Panc1 (cell line): ENCODE measurements at regions not wholly inside any gene's neighbourhood (a gene's known extent, or its start where the extent isn't known, plus 50 kb on each side); places are given as distances from the start of the nearest gene placed in this dataset.
A peak's percentile ranks its signal among the peaks of the same experiment; 100 is the strongest.
"Not testable (repeated sequence)": the region's sequence is repeated elsewhere in the genome, so short reads cannot be mapped to it uniquely, and the experiment has no call there.

Experiments
- ATAC-seq: fragments of 200-7000 bp; cut with Tn5 transposase; 2 replicates; pipeline ENCODE4 v1.9.1; 2020; ENCODE audit warnings: mild to moderate bottlenecking, moderate library complexity
- BruUV-seq: library from RNA; stranded (reverse); fragments of 400-500 nt; replicated peaks from 2 replicates; lab custom pipeline; 2021; lab: Mats Ljungman, UMichigan
- CTCF ChIA-PET: fragments of 300-600 bp; sonication (Branson Sonifier 250); formaldehyde crosslinking; loops from one replicate; lab custom pipeline; 2022; ENCODE audit warnings: antibody characterized with exemption; lab: Charles Lee
- POLR2A ChIA-PET: fragments of 300-600 bp; sonication (Branson Sonifier 250); formaldehyde crosslinking; loops from one replicate; lab custom pipeline; 2022; ENCODE audit warnings: antibody characterized with exemption; lab: Charles Lee
- DNase-seq: peaks from one replicate; pipeline ENCODE4 v3.0.0-alpha.2; 2010; ENCODE audit warnings: low read depth, low spot score
- H3K27ac ChIP-seq: 2 replicates; pipeline ENCODE4 v1.5.1; 2011; ENCODE audit warnings: mild to moderate bottlenecking, low read length, inconsistent platforms
- H3K27me3 ChIP-seq: fragments of 200-500 bp; sonication (Bioruptor generic); 2 replicates; pipeline ENCODE4 v1.6.0; 2014; ENCODE audit warnings: low read length, inconsistent platforms; ENCODE audit not compliant: control insufficient read depth, insufficient read depth
- H3K36me3 ChIP-seq: fragments of 200-500 bp; sonication (Bioruptor generic); 2 replicates; pipeline ENCODE4 v1.5.1; 2014; ENCODE audit warnings: inconsistent platforms, mild to moderate bottlenecking, low read length, moderate library complexity; ENCODE audit not compliant: control insufficient read depth, insufficient read depth
- H3K4me1 ChIP-seq: 2 replicates; pipeline ENCODE4 v1.5.1; 2011; ENCODE audit warnings: inconsistent platforms, mild to moderate bottlenecking, low read length, moderate library complexity; ENCODE audit not compliant: control insufficient read depth, insufficient read depth
- H3K4me3 ChIP-seq, 2 experiments: 2 replicates each; pipeline ENCODE4 v1.5.1; 2011 to 2012; ENCODE audit warnings: low read depth in 2 of 2, low read length in 2 of 2, mild to moderate bottlenecking in 2 of 2, inconsistent platforms in 1 of 2, moderate library complexity in 1 of 2
- H3K9me3 ChIP-seq: fragments of 200-500 bp; sonication (Bioruptor generic); 2 replicates; pipeline ENCODE4 v1.5.1; 2014; ENCODE audit warnings: low read depth, mild to moderate bottlenecking, inconsistent platforms, low read length, moderate library complexity; ENCODE audit not compliant: control insufficient read depth, insufficient read depth
- CTCF ChIP-seq: fragments of 450-650 bp; IDR thresholded peaks from 2 replicates; pipeline ENCODE4 v1.5.1; 2017; ENCODE audit warnings: mild to moderate bottlenecking
- POLR2AphosphoS5 ChIP-seq: IDR thresholded peaks from 2 replicates; pipeline ENCODE4 v1.6.1; 2012; ENCODE audit warnings: mild to moderate bottlenecking, low read depth, low read length, moderate library complexity
- REST ChIP-seq, 2 experiments: IDR thresholded peaks; 2 replicates each; pipeline ENCODE4 v1.6.1; 2011 to 2012; ENCODE audit warnings: low read depth in 2 of 2, control low read depth in 1 of 2, low read length in 1 of 2, mild to moderate bottlenecking in 1 of 2, moderate library complexity in 1 of 2; ENCODE audit not compliant: insufficient read depth in 1 of 2
- SIN3A ChIP-seq: IDR thresholded peaks from 2 replicates; pipeline ENCODE4 v1.6.1; 2012; ENCODE audit warnings: low read depth, mild to moderate bottlenecking, low read length, moderate library complexity, borderline replicate concordance; ENCODE audit not compliant: insufficient read depth
- TCF7L2 ChIP-seq: IDR thresholded peaks from 2 replicates; pipeline ENCODE4 v1.6.1; 2011; ENCODE audit warnings: mild to moderate bottlenecking, low read depth, low read length, inconsistent platforms
- in situ Hi-C: cut with HindIII; loops from 2 replicates; pipeline ENCODE4 v1.10.0; 2016; ENCODE audit warnings: low sequenced_read_pairs, low pct_unique_long_range_greater_than_20kb
- intact Hi-C: fragments of 100-400 bp; cut with micrococcal nuclease; formaldehyde crosslinking; loops from one replicate; pipeline ENCODE4 v1.10.0; 2022; ENCODE audit not compliant: unreplicated experiment

GRCh38 chr22:45090497-45090910, 73.2 kb upstream of the NUP50 start:
- ATAC-seq (peak; percentile 92), DNase-seq (no peak)
- no peak for TF ChIP-seq CTCF
- no peak for TF ChIP-seq SIN3A
- intact Hi-C loops (loop anchor here (5.0 kb wide), 1 partner anchor 268 kb away; no protein-coding TSS in a partner anchor), in situ Hi-C loops (no loop called here)
- Histone ChIP-seq H3K4me3 (no peak overlapping the region), H3K27ac (no peak overlapping the region), H3K36me3 (no peaks in the 10 kb centered on the region), H3K9me3 (no peaks in the 10 kb centered on the region), H3K27me3 (no peaks in the 10 kb centered on the region), H3K4me1 (no peaks in the 10 kb centered on the region; the same call in 1 of the 2 replicates)
- ChIA-PET POLR2A (no interaction called here), CTCF (interaction anchor here (0.6 kb wide), 1 partner anchor 112 kb away, joined by 3 read pairs; no protein-coding TSS in a partner anchor)
- no TSS peak for BruUV-seq

- ChIA-PET CTCF (no interaction called here), POLR2A (no interaction called here)
- no peaks in the 10 kb centered on the region; the same call in 1 of the 2 replicates for H3K4me1 ChIP-seq
- no peaks in the 10 kb centered on the region for H3K36me3 ChIP-seq
- no peaks in the 10 kb centered on the region for H3K27me3 ChIP-seq
- in situ Hi-C loops: no loop called here
- ATAC-seq (no peak), DNase-seq (no peak)
- H3K27ac ChIP-seq: no peak overlapping the region; the same call in 1 of the 2 replicates
- no peaks in the 10 kb centered on the region for H3K9me3 ChIP-seq
- H3K4me3 ChIP-seq: no peak overlapping the region
- intact Hi-C loops: loop anchor here (5.0 kb wide), 1 partner anchor 269 kb away; no protein-coding TSS in a partner anchor
- no peak for TF ChIP-seq POLR2AphosphoS5
- TF ChIP-seq TCF7L2: no peak
- TF ChIP-seq REST (IDR thresholded peaks at IDR 0.05; ENCODE audit: insufficient read depth in 1 of 2, low read depth in 2 of 2, low read length in 1 of 2): no peak
- TF ChIP-seq CTCF: no peak
- no peak for TF ChIP-seq SIN3A
- no TSS peak for BruUV-seq
These were observed 72.4 kb upstream of the NUP50 start for GRCh38 chr22:45091254-45091854.

GRCh38 chr22:45091875-45092274, 71.8 kb upstream of the NUP50 start:
- H3K27ac ChIP-seq, H3K4me3 ChIP-seq, BruUV-seq, POLR2A ChIA-PET, H3K9me3 ChIP-seq, H3K27me3 ChIP-seq, DNase-seq, H3K36me3 ChIP-seq, ATAC-seq, H3K4me1 ChIP-seq, in situ Hi-C loops, CTCF ChIA-PET: not testable (repeated sequence)
- intact Hi-C loops: loop anchor here (5.0 kb wide), 1 partner anchor 270 kb away; no protein-coding TSS in a partner anchor
